SK-N-SH (cell line): ENCODE measurements at regions not wholly inside any gene's neighbourhood (a gene's known extent, or its start where the extent isn't known, plus 50 kb on each side); places are given as distances from the start of the nearest gene placed in this dataset.

Source experiments
- CTCF ChIA-PET: fragments of 300-600, 350-600 bp; formaldehyde crosslinking; extraction: SDS; loops from one replicate; lab custom pipeline; 2021; lab: Yijun Ruan, JAX
- POLR2A ChIA-PET: fragments of 350-600 bp; sonication (Branson Sonifier 250); formaldehyde crosslinking; extraction: SDS; loops from one replicate; lab custom pipeline; 2020; ENCODE audit warnings: antibody characterized with exemption, inconsistent platforms; lab: Yijun Ruan, JAX
- DNase-seq: peaks from one replicate; pipeline ENCODE4 v3.0.0; 2012
- H2AFZ ChIP-seq: fragments of 200-600 bp; sonication (generic); 2 replicates; pipeline ENCODE4 v1.8.1; 2016; ENCODE audit warnings: antibody characterized with exemption, mild to moderate bottlenecking, low read depth
- H3F3A ChIP-seq: fragments of 200-600 bp; sonication (generic); replicated peaks from 2 replicates; pipeline ENCODE3; 2016; ENCODE audit warnings: antibody characterized with exemption, mild to moderate bottlenecking; ENCODE audit not compliant: insufficient read depth
- H3K27ac ChIP-seq, 2 experiments: fragments of 200-500 bp in 1 of 2; fragments of 200-600 bp in 1 of 2; sonication (Bioruptor generic) in 1 of 2; sonication (generic), shearing (Covaris generic) in 1 of 2; 2 replicates each; pipeline versions ENCODE4 v1.5.1 to v1.6.1; 2014 to 2016; ENCODE audit warnings: low read depth in 2 of 2, inconsistent platforms in 1 of 2, low read length in 1 of 2, mild to moderate bottlenecking in 1 of 2, mixed read lengths in 1 of 2
- H3K27me3 ChIP-seq: fragments of 200-600 bp; sonication (generic), shearing (Covaris generic); 2 replicates; pipeline ENCODE4 v1.6.1; 2016; ENCODE audit warnings: mixed run types; ENCODE audit not compliant: insufficient read depth
- H3K36me3 ChIP-seq, 2 experiments: fragments of 200-500 bp in 1 of 2; fragments of 200-600 bp in 1 of 2; sonication (Bioruptor generic) in 1 of 2; sonication (generic) in 1 of 2; replicated peaks in 1 of 2; 2 replicates each; pipeline versions ENCODE3 to v1.5.1; 2014 to 2016; ENCODE audit warnings: low read length in 1 of 2, mild to moderate bottlenecking in 1 of 2; ENCODE audit not compliant: insufficient read depth in 2 of 2, control insufficient read depth in 1 of 2
- H3K4me1 ChIP-seq, 2 experiments: fragments of 200-500 bp in 1 of 2; fragments of 200-600 bp in 1 of 2; sonication (Bioruptor generic) in 1 of 2; sonication (generic), shearing (Covaris generic) in 1 of 2; 2 replicates each; pipeline versions ENCODE4 v1.5.1 to v1.6.1; 2014 to 2016; ENCODE audit warnings: low read depth in 1 of 2, low read length in 1 of 2, mixed run types in 1 of 2; ENCODE audit not compliant: insufficient read depth in 2 of 2, control insufficient read depth in 1 of 2
- H3K4me2 ChIP-seq: fragments of 200-600 bp; sonication (generic), shearing (Covaris generic); 2 replicates; pipeline ENCODE4 v1.6.1; 2017; ENCODE audit warnings: mixed run types
- H3K4me3 ChIP-seq, 2 experiments: fragments of 200-500 bp in 1 of 2; fragments of 200-600 bp in 1 of 2; sonication (Bioruptor generic) in 1 of 2; sonication (generic), shearing (Covaris generic) in 1 of 2; 2 replicates each; pipeline versions ENCODE4 v1.5.1 to v1.8.1; 2014 to 2016; ENCODE audit warnings: low read depth in 2 of 2, inconsistent platforms in 1 of 2, low read length in 1 of 2, mild to moderate bottlenecking in 1 of 2, mixed read lengths in 1 of 2, moderate library complexity in 1 of 2
- H3K79me2 ChIP-seq: fragments of 200-600 bp; sonication (generic); 2 replicates; pipeline ENCODE4 v1.8.1; 2017; ENCODE audit warnings: mild to moderate bottlenecking; ENCODE audit not compliant: insufficient read depth
- H3K9ac ChIP-seq: fragments of 200-600 bp; sonication (generic); 2 replicates; pipeline ENCODE4 v1.6.1; 2017; ENCODE audit warnings: mixed run types
- H3K9me2 ChIP-seq: fragments of 200-600 bp; sonication (generic); 2 replicates; pipeline ENCODE4 v1.6.1; 2017; ENCODE audit warnings: mixed run types
- H3K9me3 ChIP-seq: fragments of 200-600 bp; sonication (generic); 2 replicates; pipeline ENCODE4 v1.6.1; 2017; ENCODE audit warnings: mixed run types, mild to moderate bottlenecking, moderate library complexity
- H4K20me1 ChIP-seq: fragments of 200-600 bp; sonication (generic); 2 replicates; pipeline ENCODE4 v1.6.1; 2017; ENCODE audit warnings: mild to moderate bottlenecking, mixed run types; ENCODE audit not compliant: insufficient read depth
- CHD2 ChIP-seq: fragments of 150-350 bp; IDR thresholded peaks from 2 replicates; pipeline ENCODE4 v1.6.1; 2018; ENCODE audit warnings: low read length; ENCODE audit not compliant: partially characterized antibody
- CTCF ChIP-seq: fragments of 200-600 bp; sonication (generic); IDR thresholded peaks from 2 replicates; pipeline ENCODE4 v1.6.1; 2017; ENCODE audit warnings: antibody characterized with exemption, mild to moderate bottlenecking, moderate library complexity
- FOSL2 ChIP-seq: IDR thresholded peaks from 2 replicates; pipeline ENCODE4 v1.4.0; 2012; ENCODE audit warnings: low read depth, mild to moderate bottlenecking, moderate library complexity, borderline replicate concordance
- FOXJ3 ChIP-seq: sonication (generic); formaldehyde crosslinking; IDR thresholded peaks from 2 replicates; pipeline ENCODE4 v1.5.1; 2020; ENCODE audit warnings: mild to moderate bottlenecking, missing genetic modification reagents
- MXI1 ChIP-seq: IDR thresholded peaks from 2 replicates; pipeline ENCODE4 v1.6.1; 2012; ENCODE audit warnings: mild to moderate bottlenecking, low read depth, low read length, improper control_type of control experiment
- POLR2AphosphoS5 ChIP-seq: IDR thresholded peaks from 2 replicates; pipeline ENCODE4 v1.6.1; 2012; ENCODE audit warnings: low read depth, low read length
- RCOR1 ChIP-seq: fragments of 150-350 bp; IDR thresholded peaks from 2 replicates; pipeline ENCODE4 v1.6.1; 2017; ENCODE audit warnings: antibody characterized with exemption, low read length
- RFX5 ChIP-seq: IDR thresholded peaks from 2 replicates; pipeline ENCODE4 v1.6.1; 2012; ENCODE audit warnings: mild to moderate bottlenecking, improper control_type of control experiment, low read length
- RXRA ChIP-seq: IDR thresholded peaks from 2 replicates; pipeline ENCODE4 v1.4.0; 2012; ENCODE audit warnings: low read depth, mild to moderate bottlenecking, borderline replicate concordance
- SMC3 ChIP-seq: IDR thresholded peaks from 2 replicates; pipeline ENCODE4 v1.6.1; 2012; ENCODE audit warnings: low read depth, low read length, improper control_type of control experiment
- TAF1 ChIP-seq: IDR thresholded peaks from 2 replicates; pipeline ENCODE4 v1.6.1; 2012; ENCODE audit warnings: low read depth, mild to moderate bottlenecking, low read length, moderate library complexity, borderline replicate concordance
- USF1 ChIP-seq: IDR thresholded peaks from 2 replicates; pipeline ENCODE4 v1.4.0; 2012; ENCODE audit warnings: low read depth, borderline replicate concordance
- WGBS: methylation state at CpG from one replicate; pipeline ENCODE4 v1.1.6; 2017; ENCODE audit warnings: low lambda C conversion rate; 5-methylcytosine and 5-hydroxymethylcytosine counted together

GRCh38 chr1:182141040-182141439 is 79.5 kb upstream of the ZNF648 start:
- no peak for DNase-seq
- POLR2A ChIA-PET = interaction anchor here (1.5 kb wide), 1 partner anchor 251 kb away, joined by 3 read pairs; no protein-coding TSS in a partner anchor
- H3K9me2 ChIP-seq = no peaks in the 10 kb centered on the region
- TF ChIP-seq FOSL2 = no peak
- no peak for TF ChIP-seq RFX5
- TF ChIP-seq RCOR1 = no peak
- TF ChIP-seq POLR2AphosphoS5 = no peak
- no peak for TF ChIP-seq MXI1
- TF ChIP-seq TAF1 = no peak
- no peak for TF ChIP-seq USF1
- TF ChIP-seq CHD2 = no peak
- no peak for TF ChIP-seq RXRA
- no peak for TF ChIP-seq SMC3
- no peak for TF ChIP-seq FOXJ3 (CRISPR knock-in tag)
- TF ChIP-seq, all 33 proteins: peak for 0
- H3K27ac ChIP-seq = no peak overlapping the region
- H3K4me2 ChIP-seq = no peak overlapping the region
- no peaks in the 10 kb centered on the region for H3K79me2 ChIP-seq
- no peak overlapping the region for H2AFZ ChIP-seq
- no peak overlapping the region for H3K9ac ChIP-seq
- peaks cover 0 to 14% of the 10 kb centered on the region in 2 experiments; a peak in 1 of 4 replicates for H3K4me1 ChIP-seq
- H3K36me3 ChIP-seq = no peaks in the 10 kb centered on the region
- no peaks in the 10 kb centered on the region for H3F3A ChIP-seq
- CTCF ChIA-PET = interaction anchor here (0.6 to 7.9 kb wide), 4 partner anchors 12 to 256 kb away, joined by 3 to 350 read pairs (median 14); partner anchors contain the start of genes GLUL and TEDDM1
- H3K27me3 ChIP-seq = no peaks in the 10 kb centered on the region
- H3K4me3 ChIP-seq = no peak overlapping the region
- H4K20me1 ChIP-seq = no peaks in the 10 kb centered on the region
- no peaks in the 10 kb centered on the region for H3K9me3 ChIP-seq

DNA sequence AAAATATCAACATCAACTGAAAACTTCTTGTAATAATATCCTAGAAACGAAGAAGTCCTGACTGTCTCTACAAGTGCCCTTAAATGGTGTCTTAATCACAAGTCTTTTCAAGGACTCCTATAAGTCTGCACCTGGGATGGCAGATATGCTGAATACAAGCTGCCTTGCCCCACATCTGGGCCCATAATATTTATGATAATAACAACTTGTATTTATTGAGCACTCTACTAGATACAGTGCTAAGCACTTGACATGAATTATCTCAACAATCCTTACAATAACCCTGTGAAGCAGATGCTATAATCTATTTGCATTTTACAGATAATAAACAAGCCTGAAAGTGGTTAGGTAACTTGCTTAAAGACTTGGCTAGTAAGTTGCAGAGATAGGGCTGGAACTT is 78.0 kb upstream of the ZNF648 start:
- no peak for TF ChIP-seq TAF1
- no peak for TF ChIP-seq CTCF
- Histone ChIP-seq H3K27ac (no peak overlapping the region), H3K9me3 (no peaks in the 10 kb centered on the region), H3K4me3 (no peak overlapping the region), H3K9me2 (no peaks in the 10 kb centered on the region), H3K27me3 (no peaks in the 10 kb centered on the region), H3K36me3 (no peaks in the 10 kb centered on the region), H4K20me1 (no peaks in the 10 kb centered on the region), H2AFZ (no peak overlapping the region), H3K4me1 (peaks cover 0 to 10% of the 10 kb centered on the region in 2 experiments; a peak in 1 of 4 replicates), H3K4me2 (no peak overlapping the region), H3K79me2 (no peaks in the 10 kb centered on the region), H3K9ac (no peak overlapping the region), H3F3A (no peaks in the 10 kb centered on the region)
- DNase-seq = no peak
- ChIA-PET CTCF (interaction anchor here (7.9 kb wide), 1 partner anchor 258 kb away, joined by 350 read pairs; the partner anchor contains the start of genes GLUL and TEDDM1), POLR2A (interaction anchor here (1.5 kb wide), 1 partner anchor 253 kb away, joined by 3 read pairs; no protein-coding TSS in a partner anchor)
- 11% methylated on average over 1 of the region's 1 CpG for WGBS
